ENCODE measurements at regions not wholly inside any gene's neighbourhood (a gene's known extent, or its start where the extent isn't known, plus 50 kb on each side); places are given as distances from the start of the nearest gene placed in this dataset.

DNA sequence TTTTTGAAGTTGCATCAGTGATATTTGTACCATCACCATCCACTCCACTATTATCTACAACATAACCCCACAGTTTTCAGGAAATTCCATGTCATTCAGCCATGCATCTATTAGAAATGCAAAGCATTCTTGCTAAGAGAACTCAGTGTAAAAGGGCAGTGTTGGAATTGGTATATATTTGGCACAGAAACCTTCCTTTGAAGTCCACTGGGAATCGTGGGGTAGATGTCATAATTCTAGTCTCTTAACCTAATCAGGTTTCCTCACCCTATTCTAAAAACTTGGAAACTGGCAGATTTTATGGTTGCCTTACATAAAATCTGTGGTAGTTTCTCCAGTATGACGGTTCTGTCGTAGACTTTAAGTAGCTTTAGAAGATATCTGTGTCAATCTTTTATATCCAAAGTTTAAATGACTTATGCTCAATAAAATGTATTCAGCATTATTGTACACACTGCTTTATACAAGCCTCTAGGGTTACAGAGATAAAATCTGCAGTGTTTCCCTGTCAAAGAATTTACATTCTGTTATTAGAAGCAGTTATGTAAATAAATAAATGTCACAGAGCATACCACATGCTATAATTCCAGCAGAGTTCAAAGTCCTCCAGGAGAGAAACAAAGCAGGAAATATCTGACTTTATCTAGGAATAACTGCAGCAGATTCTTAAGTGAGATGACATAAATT, 704.4 kb upstream of the CELF2 start:
- TF ChIP-seq, protein P1, sequence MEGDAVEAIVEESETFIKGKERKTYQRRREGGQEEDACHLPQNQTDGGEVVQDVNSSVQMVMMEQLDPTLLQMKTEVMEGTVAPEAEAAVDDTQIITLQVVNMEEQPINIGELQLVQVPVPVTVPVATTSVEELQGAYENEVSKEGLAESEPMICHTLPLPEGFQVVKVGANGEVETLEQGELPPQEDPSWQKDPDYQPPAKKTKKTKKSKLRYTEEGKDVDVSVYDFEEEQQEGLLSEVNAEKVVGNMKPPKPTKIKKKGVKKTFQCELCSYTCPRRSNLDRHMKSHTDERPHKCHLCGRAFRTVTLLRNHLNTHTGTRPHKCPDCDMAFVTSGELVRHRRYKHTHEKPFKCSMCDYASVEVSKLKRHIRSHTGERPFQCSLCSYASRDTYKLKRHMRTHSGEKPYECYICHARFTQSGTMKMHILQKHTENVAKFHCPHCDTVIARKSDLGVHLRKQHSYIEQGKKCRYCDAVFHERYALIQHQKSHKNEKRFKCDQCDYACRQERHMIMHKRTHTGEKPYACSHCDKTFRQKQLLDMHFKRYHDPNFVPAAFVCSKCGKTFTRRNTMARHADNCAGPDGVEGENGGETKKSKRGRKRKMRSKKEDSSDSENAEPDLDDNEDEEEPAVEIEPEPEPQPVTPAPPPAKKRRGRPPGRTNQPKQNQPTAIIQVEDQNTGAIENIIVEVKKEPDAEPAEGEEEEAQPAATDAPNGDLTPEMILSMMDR (IDR thresholded peaks at IDR 0.05) = no peak
- no peak for TF ChIP-seq POLR2A (IDR thresholded peaks at IDR 0.05)
- intact Hi-C loops (cut with DNase I) = no loop called here
- Histone ChIP-seq H3K4me3 (no peak overlapping the region), H3K9me3 (no peaks in the 10 kb centered on the region), H3K27ac (no peak overlapping the region), H3K36me3 (no peaks in the 10 kb centered on the region), H3K4me1 (no peaks in the 10 kb centered on the region), H3K27me3 (no peaks in the 10 kb centered on the region)
- no peak for DNase-seq
- 56 to 73% methylated on average over 3 of the region's 3 CpGs for WGBS, 2 donors

DNA sequence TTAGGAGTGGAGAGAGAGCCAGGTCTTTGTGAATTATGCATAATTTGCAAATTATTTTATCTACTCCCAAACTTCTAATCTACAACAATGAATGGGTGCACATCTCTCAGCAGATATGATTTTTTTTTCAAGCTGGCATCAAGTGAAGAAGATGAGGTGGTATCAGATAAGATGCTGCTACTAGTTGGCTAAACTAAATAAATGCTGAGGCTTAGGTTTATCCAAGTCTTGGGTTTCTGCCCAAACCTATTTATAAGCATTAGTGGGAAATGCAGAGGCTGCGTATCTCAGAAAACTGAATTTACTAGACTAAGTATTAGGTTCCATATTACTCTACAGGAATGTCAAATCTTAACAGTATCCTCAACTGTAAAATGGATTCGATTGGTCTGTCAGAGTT, 703.0 kb upstream of the CELF2 start:
- no peaks in the 10 kb centered on the region for H3K27me3 ChIP-seq
- no peaks in the 10 kb centered on the region for H3K4me1 ChIP-seq
- H3K9me3 ChIP-seq = no peaks in the 10 kb centered on the region
- no peak for TF ChIP-seq POLR2A (IDR thresholded peaks at IDR 0.05)
- TF ChIP-seq, protein P1 (IDR thresholded peaks at IDR 0.05) = no peak
- H3K4me3 ChIP-seq = no peak overlapping the region
- 76 to 88% methylated on average over 2 of the region's 2 CpGs for WGBS, 2 donors
- no peaks in the 10 kb centered on the region for H3K36me3 ChIP-seq
- no peak for DNase-seq
- H3K27ac ChIP-seq = no peak overlapping the region
- intact Hi-C loops (cut with DNase I) = no loop called here

DNA sequence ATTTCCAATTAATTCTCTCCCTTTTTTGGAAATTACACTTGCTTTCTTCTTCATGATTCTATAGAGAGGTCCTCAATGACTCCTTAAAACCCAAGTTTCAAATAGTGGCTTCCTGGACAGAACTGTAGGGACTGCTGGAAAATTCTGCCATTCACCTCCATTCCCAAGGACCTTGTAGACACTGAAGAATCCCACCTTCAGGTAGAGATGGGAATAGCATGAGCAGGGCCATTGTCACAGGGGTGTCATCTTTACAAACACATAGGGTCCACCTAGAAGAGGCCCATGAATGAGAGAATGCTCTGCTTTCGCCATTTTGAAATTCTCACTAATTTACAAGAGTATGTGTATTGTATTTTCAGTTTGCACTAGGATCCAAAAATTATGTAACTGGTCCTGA, 701.7 kb upstream of the CELF2 start:
- intact Hi-C loops (cut with DNase I) = no loop called here
- TF ChIP-seq, protein P1 (IDR thresholded peaks at IDR 0.05) = no peak
- no peak for TF ChIP-seq POLR2A (IDR thresholded peaks at IDR 0.05)
- WGBS, 2 donors = 70 to 100% methylated on average over 1 of the region's 1 CpG
- no peaks in the 10 kb centered on the region for H3K9me3 ChIP-seq
- H3K36me3 ChIP-seq = no peaks in the 10 kb centered on the region
- no peak overlapping the region for H3K4me3 ChIP-seq
- no peaks in the 10 kb centered on the region for H3K27me3 ChIP-seq
- H3K27ac ChIP-seq = no peak overlapping the region
- peaks cover 0 to 6% (median 5%) of the 10 kb centered on the region in 3 donors for H3K4me1 ChIP-seq
- no peak for DNase-seq

DNA sequence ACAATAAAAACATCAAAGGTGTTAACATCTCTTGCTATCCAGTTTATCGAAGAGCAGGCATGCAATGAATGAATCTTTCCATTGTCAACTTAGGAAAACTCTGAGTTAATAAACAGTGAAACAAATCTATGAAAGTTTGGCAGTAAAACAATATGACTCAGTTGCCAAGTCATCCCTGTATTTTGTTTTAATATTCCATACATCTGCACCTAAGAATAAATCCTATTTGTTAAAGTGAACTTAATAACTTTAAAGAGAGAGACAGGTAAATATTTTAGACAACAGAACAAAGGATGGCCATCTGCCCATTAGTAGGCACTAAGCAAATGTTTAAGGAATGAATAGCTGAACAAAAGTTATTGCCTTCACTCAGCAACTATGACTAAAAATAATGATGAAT, 700.5 kb upstream of the CELF2 start:
- no peaks in the 10 kb centered on the region for H3K27me3 ChIP-seq
- no peak for DNase-seq
- H3K36me3 ChIP-seq = no peaks in the 10 kb centered on the region
- no peak overlapping the region for H3K27ac ChIP-seq
- no peak overlapping the region for H3K4me3 ChIP-seq
- peaks cover 0 to 9% (median 5%) of the 10 kb centered on the region in 3 donors for H3K4me1 ChIP-seq
- intact Hi-C loops (cut with DNase I) = no loop called here
- no peaks in the 10 kb centered on the region for H3K9me3 ChIP-seq
- no peak for TF ChIP-seq POLR2A (IDR thresholded peaks at IDR 0.05)
- TF ChIP-seq, protein P1 (IDR thresholded peaks at IDR 0.05) = no peak
- 45 to 56% methylated on average over 1 of the region's 1 CpG for WGBS, 2 donors

DNA sequence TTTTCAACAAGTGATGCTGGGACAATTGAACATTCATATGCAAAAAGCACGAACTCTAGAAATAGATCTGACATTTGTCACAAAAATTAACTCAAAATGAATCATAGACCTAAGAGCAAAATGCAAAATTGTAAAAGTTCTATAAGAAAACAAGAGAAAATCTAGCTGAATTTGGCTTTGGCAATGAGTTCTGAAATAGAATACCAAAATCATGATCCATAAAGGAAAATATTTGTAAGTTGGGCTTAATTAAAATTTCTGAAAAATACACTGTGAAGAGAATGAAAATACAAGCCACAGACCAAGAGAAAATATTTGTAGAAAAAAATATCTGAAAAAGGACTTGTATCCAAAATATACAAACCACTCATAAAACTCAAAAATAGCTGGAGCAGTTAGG, 698.8 kb upstream of the CELF2 start:
- intact Hi-C loops (cut with DNase I) = no loop called here
- no peak overlapping the region for H3K27ac ChIP-seq
- no peak overlapping the region for H3K4me3 ChIP-seq
- H3K36me3 ChIP-seq = no peaks in the 10 kb centered on the region
- DNase-seq = no peak
- H3K27me3 ChIP-seq = no peaks in the 10 kb centered on the region
- 71 to 76% methylated on average over 1 of the region's 1 CpG for WGBS, 2 donors
- H3K9me3 ChIP-seq = no peaks in the 10 kb centered on the region
- TF ChIP-seq, protein P1 (IDR thresholded peaks at IDR 0.05) = no peak
- no peak for TF ChIP-seq POLR2A (IDR thresholded peaks at IDR 0.05)
- peaks cover 0 to 9% (median 5%) of the 10 kb centered on the region in 3 donors for H3K4me1 ChIP-seq

All from esophagus squamous epithelium (tissue), 5 donors.